SK-N-SH (cell line): ENCODE measurements at regions not wholly inside any gene's neighbourhood (a gene's known extent, or its start where the extent isn't known, plus 50 kb on each side); places are given as distances from the start of the nearest gene placed in this dataset.

Experiments used
- FOXM1 ChIP-seq: IDR thresholded peaks from 2 replicates; pipeline ENCODE4 v1.4.0; 2012; ENCODE audit warnings: low read depth, mild to moderate bottlenecking
- JUND ChIP-seq: IDR thresholded peaks from 2 replicates; pipeline ENCODE4 v1.4.0; 2012
- POLR2AphosphoS5 ChIP-seq: IDR thresholded peaks from 2 replicates; pipeline ENCODE4 v1.6.1; 2012; ENCODE audit warnings: low read depth, low read length
- RXRA ChIP-seq: IDR thresholded peaks from 2 replicates; pipeline ENCODE4 v1.4.0; 2012; ENCODE audit warnings: low read depth, mild to moderate bottlenecking, borderline replicate concordance
- TAF1 ChIP-seq: IDR thresholded peaks from 2 replicates; pipeline ENCODE4 v1.6.1; 2012; ENCODE audit warnings: low read depth, mild to moderate bottlenecking, low read length, moderate library complexity, borderline replicate concordance
- TEAD4 ChIP-seq: IDR thresholded peaks from 2 replicates; pipeline ENCODE4 v1.4.0; 2012; ENCODE audit warnings: mild to moderate bottlenecking, borderline replicate concordance; ENCODE audit not compliant: insufficient read depth
- ZBTB33 ChIP-seq: IDR thresholded peaks from 2 replicates; pipeline ENCODE4 v1.4.0; 2012; ENCODE audit warnings: low read depth, borderline replicate concordance
- TF ChIP-seq, protein P1 (sequence below): fragments of 200-600 bp; sonication (generic); IDR thresholded peaks from 2 replicates; pipeline ENCODE4 v1.6.1; 2017; ENCODE audit warnings: antibody characterized with exemption, mild to moderate bottlenecking, moderate library complexity

DNA sequence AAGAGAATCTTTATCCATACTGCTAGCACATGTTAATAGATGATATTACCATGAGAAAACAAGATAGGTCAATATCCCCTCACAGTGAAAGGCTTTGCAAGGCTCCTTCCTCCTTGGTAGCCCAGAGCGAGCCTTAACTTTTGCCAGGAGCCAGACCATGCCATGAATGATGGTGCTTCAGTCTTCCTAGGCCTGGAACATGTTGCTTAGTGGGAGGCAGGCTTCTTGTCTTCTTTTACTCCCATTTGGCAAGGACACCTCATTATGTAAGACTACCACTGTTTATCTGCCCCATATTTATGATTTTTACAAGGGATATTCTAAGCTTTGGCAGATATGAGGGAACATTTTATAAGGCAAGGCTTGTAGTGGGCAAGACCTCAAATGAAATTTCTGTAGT is 90.8 kb downstream of the GJA1 start:
- TF ChIP-seq JUND (no peak), FOXM1 (no peak), ZBTB33 (no peak), POLR2AphosphoS5 (no peak), TEAD4 (no peak), RXRA (no peak), TAF1 (no peak)
- TF ChIP-seq, protein P1, sequence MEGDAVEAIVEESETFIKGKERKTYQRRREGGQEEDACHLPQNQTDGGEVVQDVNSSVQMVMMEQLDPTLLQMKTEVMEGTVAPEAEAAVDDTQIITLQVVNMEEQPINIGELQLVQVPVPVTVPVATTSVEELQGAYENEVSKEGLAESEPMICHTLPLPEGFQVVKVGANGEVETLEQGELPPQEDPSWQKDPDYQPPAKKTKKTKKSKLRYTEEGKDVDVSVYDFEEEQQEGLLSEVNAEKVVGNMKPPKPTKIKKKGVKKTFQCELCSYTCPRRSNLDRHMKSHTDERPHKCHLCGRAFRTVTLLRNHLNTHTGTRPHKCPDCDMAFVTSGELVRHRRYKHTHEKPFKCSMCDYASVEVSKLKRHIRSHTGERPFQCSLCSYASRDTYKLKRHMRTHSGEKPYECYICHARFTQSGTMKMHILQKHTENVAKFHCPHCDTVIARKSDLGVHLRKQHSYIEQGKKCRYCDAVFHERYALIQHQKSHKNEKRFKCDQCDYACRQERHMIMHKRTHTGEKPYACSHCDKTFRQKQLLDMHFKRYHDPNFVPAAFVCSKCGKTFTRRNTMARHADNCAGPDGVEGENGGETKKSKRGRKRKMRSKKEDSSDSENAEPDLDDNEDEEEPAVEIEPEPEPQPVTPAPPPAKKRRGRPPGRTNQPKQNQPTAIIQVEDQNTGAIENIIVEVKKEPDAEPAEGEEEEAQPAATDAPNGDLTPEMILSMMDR, result no peak
